HepG2 (cell line): ENCODE measurements at regions not wholly inside any gene's neighbourhood (a gene's known extent, or its start where the extent isn't known, plus 50 kb on each side); places are given as distances from the start of the nearest gene placed in this dataset.

Experiments used
- ATAC-seq: fragments of 200-7000 bp; cut with Tn5 transposase; 3 replicates; pipeline ENCODE4 v1.9.1; 2020; ENCODE audit warnings: mild to moderate bottlenecking, moderate library complexity
- BruUV-seq: library from RNA; stranded (reverse); fragments of 400-500 nt; replicated peaks from 2 replicates; lab custom pipeline; 2021; lab: Mats Ljungman, UMichigan
- CTCF ChIA-PET: fragments of 300-600 bp; formaldehyde crosslinking; extraction: SDS; loops from one replicate; lab custom pipeline; 2021; ENCODE audit warnings: low total read pairs, inconsistent platforms, low intra/inter-chr PET ratio; lab: Yijun Ruan, JAX
- POLR2A ChIA-PET: fragments of 350-600 bp; sonication (Branson Sonifier 250); formaldehyde crosslinking; loops from one replicate; lab custom pipeline; 2020; ENCODE audit warnings: antibody characterized with exemption, inconsistent platforms; lab: Yijun Ruan, JAX
- DNase-seq: peaks from one replicate; pipeline ENCODE4 v3.0.0-alpha.2; 2015; ENCODE audit warnings: low spot score
- FAIRE-seq: peaks from 3 replicates; lab custom pipeline; 2011; peaks lifted over from hg19 to GRCh38; lab: Jason Lieb, UNC
- H2AFZ ChIP-seq: one replicate; pipeline ENCODE4 v1.6.1; 2011; ENCODE audit warnings: low read length, inconsistent platforms
- H3K27ac ChIP-seq: fragments of 300-600 bp; 3 replicates; pipeline ENCODE4 v1.8.0; 2011; ENCODE audit warnings: mixed run types, mild to moderate bottlenecking, mixed read lengths, low read length, inconsistent platforms; ENCODE audit not compliant: insufficient read depth; ENCODE audit errors: extremely low read length
- H3K27me3 ChIP-seq, 2 experiments: fragments of 200-600 bp in 1 of 2; 2 replicates in 1 of 2; 3 replicates in 1 of 2; pipeline versions ENCODE4 v1.6.0 to v1.8.0; 2011; ENCODE audit warnings: low read length in 2 of 2, mild to moderate bottlenecking in 2 of 2, moderate library complexity in 2 of 2, inconsistent platforms in 1 of 2; ENCODE audit not compliant: insufficient read depth in 2 of 2, control insufficient read depth in 1 of 2
- H3K36me3 ChIP-seq, 2 experiments: fragments of 200-600 bp in 1 of 2; replicated peaks in 1 of 2; 2 replicates in 1 of 2; 3 replicates in 1 of 2; pipeline versions ENCODE4 v1.5.1 to v1.8.0; 2011; ENCODE audit warnings: low read length in 2 of 2, inconsistent platforms in 1 of 2; ENCODE audit not compliant: insufficient read depth in 2 of 2, control insufficient read depth in 1 of 2
- H3K4me1 ChIP-seq: 2 replicates; pipeline ENCODE4 v1.5.1; 2012; ENCODE audit warnings: low read length, inconsistent platforms; ENCODE audit not compliant: insufficient read depth
- H3K4me2 ChIP-seq: 2 replicates; pipeline ENCODE4 v1.6.0; 2011; ENCODE audit warnings: low read depth, low read length, inconsistent platforms
- H3K4me3 ChIP-seq, 3 experiments: fragments of 200-600 bp in 1 of 3; sonication (generic), shearing (Covaris generic) in 1 of 3; replicated peaks in 1 of 3; 2 replicates each; pipeline ENCODE4 v1.5.1; 2011 to 2016; ENCODE audit warnings: low read length in 3 of 3, inconsistent platforms in 2 of 3, low read depth in 2 of 3, mild to moderate bottlenecking in 2 of 3, control low read depth in 1 of 3, mixed read lengths in 1 of 3; ENCODE audit not compliant: insufficient read depth in 1 of 3
- H3K79me2 ChIP-seq: one replicate; pipeline ENCODE4 v1.6.1; 2011; ENCODE audit warnings: low read length, inconsistent platforms; ENCODE audit not compliant: insufficient read depth
- H3K9ac ChIP-seq: 2 replicates; pipeline ENCODE4 v1.6.0; 2011; ENCODE audit warnings: mild to moderate bottlenecking, low read depth, low read length, inconsistent platforms; ENCODE audit not compliant: insufficient read depth
- H3K9me3 ChIP-seq: 2 replicates; pipeline ENCODE4 v1.5.1; 2012; ENCODE audit warnings: mild to moderate bottlenecking, low read length
- H4K20me1 ChIP-seq: 2 replicates; pipeline ENCODE4 v1.6.0; 2011; ENCODE audit warnings: inconsistent platforms, mild to moderate bottlenecking, low read length, moderate library complexity; ENCODE audit not compliant: insufficient read depth
- DRAP1 ChIP-seq: IDR thresholded peaks from 2 replicates; pipeline ENCODE4 v1.6.1; 2016; ENCODE audit warnings: missing genetic modification reagents, missing compliant biosample characterization
- HOXA3 ChIP-seq: sonication (generic); formaldehyde crosslinking; IDR thresholded peaks from 2 replicates; pipeline ENCODE4 v1.5.0; 2020; ENCODE audit warnings: missing genetic modification reagents
- IRF9 ChIP-seq: sonication (generic); formaldehyde crosslinking; IDR thresholded peaks from 2 replicates; pipeline ENCODE4 v1.8.0; 2022; ENCODE audit warnings: missing genetic modification reagents, mild to moderate bottlenecking, borderline replicate concordance
- KLF13 ChIP-seq: sonication (generic); formaldehyde crosslinking; IDR thresholded peaks from 2 replicates; pipeline ENCODE4 v1.4.0; 2020; ENCODE audit warnings: mild to moderate bottlenecking, missing genetic modification reagents
- PRDM10 ChIP-seq: sonication (generic); formaldehyde crosslinking; IDR thresholded peaks from 2 replicates; pipeline ENCODE4 v1.4.0; 2020; ENCODE audit warnings: low read depth, missing genetic modification reagents
- ZC3H4 ChIP-seq: sonication (generic); formaldehyde crosslinking; IDR thresholded peaks from 2 replicates; pipeline ENCODE4 v1.4.0; 2020; ENCODE audit warnings: missing genetic modification reagents, borderline replicate concordance
- ZNF235 ChIP-seq: sonication (generic); formaldehyde crosslinking; IDR thresholded peaks from 2 replicates; pipeline ENCODE4 v1.8.1; 2023; ENCODE audit warnings: mild to moderate bottlenecking, missing genetic modification reagents, borderline replicate concordance
- ZNF577 ChIP-seq: sonication (generic); formaldehyde crosslinking; IDR thresholded peaks from 2 replicates; pipeline ENCODE4 v1.4.0; 2020; ENCODE audit warnings: mild to moderate bottlenecking, low read depth, missing genetic modification reagents, borderline replicate concordance
- ZNF816 ChIP-seq: sonication (generic); formaldehyde crosslinking; IDR thresholded peaks from 2 replicates; pipeline ENCODE4 v1.8.0; 2022; ENCODE audit warnings: missing genetic modification reagents, mild to moderate bottlenecking, borderline replicate concordance
- WGBS: methylation state at CpG from one replicate; pipeline ENCODE4 v1.1.6; 2017; ENCODE audit warnings: low lambda C conversion rate; 5-methylcytosine and 5-hydroxymethylcytosine counted together
- in situ Hi-C: cut with HindIII; loops from 2 replicates; pipeline ENCODE4 v1.10.0; 2017; ENCODE audit warnings: low pct_unique_long_range_greater_than_20kb; ENCODE audit not compliant: extremely low pct_ligation_motif_present
- intact Hi-C: fragments of 100-400 bp; cut with micrococcal nuclease; formaldehyde crosslinking; loops from one replicate; pipeline ENCODE4 v1.10.0; 2022; ENCODE audit not compliant: unreplicated experiment

GRCh38 chr20:40191573-40191972 is 497.5 kb downstream of the MAFB start:
- WGBS = 26% methylated on average over 4 of the region's 4 CpGs
- Histone ChIP-seq H3K79me2 (no peaks in the 10 kb centered on the region), H3K36me3 (no peaks in the 10 kb centered on the region), H3K4me3 (no peak overlapping the region), H3K27me3 (no peaks in the 10 kb centered on the region), H2AFZ (no peak overlapping the region), H3K9me3 (no peaks in the 10 kb centered on the region), H3K27ac (no peak overlapping the region), H4K20me1 (no peaks in the 10 kb centered on the region), H3K4me2 (no peak overlapping the region), H3K4me1 (no peaks in the 10 kb centered on the region), H3K9ac (no peak overlapping the region)
- in situ Hi-C loops = no loop called here
- intact Hi-C loops = no loop called here
- DNase-seq = no peak
- no peak for TF ChIP-seq PRDM10 (CRISPR knock-in tag)
- TF ChIP-seq ZNF235 (CRISPR knock-in tag) = no peak
- ATAC-seq = no peak
- POLR2A ChIA-PET = no interaction called here
- CTCF ChIA-PET = no interaction called here
- no TSS peak for BruUV-seq
- FAIRE-seq = no peak

GRCh38 chr20:40189621-40190020 is 499.4 kb downstream of the MAFB start:
- Histone ChIP-seq H3K79me2 (no peaks in the 10 kb centered on the region), H3K27ac (no peak overlapping the region), H4K20me1 (no peaks in the 10 kb centered on the region), H3K9me3 (no peaks in the 10 kb centered on the region), H3K4me2 (no peak overlapping the region), H3K27me3 (no peaks in the 10 kb centered on the region), H3K4me3 (no peak overlapping the region), H3K9ac (no peak overlapping the region), H3K36me3 (no peaks in the 10 kb centered on the region), H3K4me1 (no peaks in the 10 kb centered on the region), H2AFZ (no peak overlapping the region)
- no TSS peak for BruUV-seq
- under 1% methylated on average over 2 of the region's 2 CpGs for WGBS
- intact Hi-C loops (no loop called here), in situ Hi-C loops (no loop called here)
- TF ChIP-seq ZNF816 (CRISPR knock-in tag) = no peak
- TF ChIP-seq IRF9 (CRISPR knock-in tag) = no peak
- no peak for TF ChIP-seq KLF13
- no peak for TF ChIP-seq ZC3H4 (CRISPR knock-in tag)
- no peak for TF ChIP-seq ZNF577 (CRISPR knock-in tag)
- no peak for TF ChIP-seq DRAP1 (CRISPR knock-in tag)
- TF ChIP-seq HOXA3 (CRISPR knock-in tag) = no peak
- no peak for DNase-seq
- ChIA-PET POLR2A (no interaction called here), CTCF (no interaction called here)
- ATAC-seq = no peak
- no peak for FAIRE-seq
